ENCODE measurements at regions not wholly inside any gene's neighbourhood (a gene's known extent, or its start where the extent isn't known, plus 50 kb on each side); places are given as distances from the start of the nearest gene placed in this dataset.

GRCh38 chr17:74147056-74147835, 56.2 kb upstream of the RPL38 start:
- TF ChIP-seq MAFK (conservative IDR thresholded peaks at IDR 0.05 in 1 of 2, IDR thresholded peaks at IDR 0.05 in 1 of 2; ENCODE audit: low read length in 2 of 2): no peak
- no peak for TF ChIP-seq E2F1 (CRISPR knock-in tag; IDR thresholded peaks at IDR 0.05)
- no peak for TF ChIP-seq ATF7-NPFF (CRISPR knock-in tag; IDR thresholded peaks at IDR 0.05; ENCODE audit: low read depth)
- TF ChIP-seq EZH2 (conservative IDR thresholded peaks at IDR 0.05; ENCODE audit: low read depth, low read length): no peak
- no peak for TF ChIP-seq ZBTB43 (CRISPR knock-in tag; conservative IDR thresholded peaks at IDR 0.05)

Measured in HepG2 (cell line).